GM12892 (cell line): ENCODE measurements at regions not wholly inside any gene's neighbourhood (a gene's known extent, or its start where the extent isn't known, plus 50 kb on each side); places are given as distances from the start of the nearest gene placed in this dataset.

Experiments
- POLR2A ChIP-seq: IDR thresholded peaks from 2 replicates; pipeline ENCODE4 v1.6.1; 2011; ENCODE audit warnings: low read depth, low read length, control low read depth
- POLR2AphosphoS5 ChIP-seq: IDR thresholded peaks from 2 replicates; pipeline ENCODE4 v1.6.1; 2011; ENCODE audit warnings: low read depth, low read length, control low read depth
- TAF1 ChIP-seq: IDR thresholded peaks from 2 replicates; pipeline ENCODE4 v1.6.1; 2011; ENCODE audit warnings: low read depth, mild to moderate bottlenecking, control low read depth, low read length, borderline replicate concordance

GRCh38 chr7:49717547-49717946, 55.9 kb upstream of the VWC2 start:
- TF ChIP-seq POLR2A: no peak
- no peak for TF ChIP-seq TAF1
- no peak for TF ChIP-seq POLR2AphosphoS5
